Mesodermal cell (in vitro differentiated cells): ENCODE measurements at regions not wholly inside any gene's neighbourhood (a gene's known extent, or its start where the extent isn't known, plus 50 kb on each side); places are given as distances from the start of the nearest gene placed in this dataset.

Experiments used
- H3K27ac ChIP-seq: 2 replicates; pipeline ENCODE4 v1.7.0; 2013; ENCODE audit warnings: mild to moderate bottlenecking, low read depth, low read length, moderate library complexity; ENCODE audit not compliant: severe bottlenecking
- H3K36me3 ChIP-seq: 2 replicates; pipeline ENCODE4 v1.7.1; 2013; ENCODE audit warnings: mild to moderate bottlenecking, low read length, moderate library complexity; ENCODE audit not compliant: control insufficient read depth, insufficient read depth
- H3K4me1 ChIP-seq: one replicate; pipeline ENCODE4 v1.7.1; 2013; ENCODE audit warnings: mild to moderate bottlenecking, low read length; ENCODE audit not compliant: insufficient read depth, control insufficient read depth, poor library complexity, severe bottlenecking
- H3K4me3 ChIP-seq: 2 replicates; pipeline ENCODE4 v1.7.0; 2013; ENCODE audit warnings: low read length, control low read depth, mild to moderate bottlenecking; ENCODE audit not compliant: insufficient read depth, poor library complexity, severe bottlenecking; ENCODE audit errors: extremely low read depth
- H3K9me3 ChIP-seq: 2 replicates; pipeline ENCODE4 v1.7.1; 2013; ENCODE audit warnings: mild to moderate bottlenecking, low read length, moderate library complexity; ENCODE audit not compliant: control insufficient read depth
- WGBS, 2 experiments: methylation state at CpG; one replicate each; pipeline ENCODE4 v1.1.5; 2013; ENCODE audit warnings: missing lambda C conversion rate in 2 of 2; ENCODE audit not compliant: insufficient coverage in 2 of 2; 5-methylcytosine and 5-hydroxymethylcytosine counted together

DNA sequence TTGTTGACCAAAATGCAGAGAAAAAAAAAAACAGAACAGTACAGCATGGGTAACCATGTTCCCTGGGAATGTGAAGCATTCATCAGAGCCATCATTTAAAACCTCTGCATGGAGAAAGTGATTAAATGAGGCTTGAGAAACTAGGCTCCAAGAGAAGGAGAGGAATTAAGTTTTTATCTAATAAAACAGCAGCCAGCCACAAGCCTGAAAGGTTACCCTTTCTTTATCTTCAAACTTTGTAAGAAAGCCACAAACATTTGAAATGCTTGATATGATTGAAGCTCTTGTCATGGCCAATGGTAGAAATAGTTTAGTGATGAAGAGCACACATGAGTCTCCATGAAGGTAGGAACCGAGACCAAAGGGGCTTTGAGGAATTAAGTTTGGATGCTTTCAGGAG lies 144.9 kb upstream of the SYT1 start:
- no peaks in the 10 kb centered on the region for H3K4me1 ChIP-seq
- 86 to 100% methylated on average over 1 of the region's 1 CpG for WGBS, 2 experiments
- H3K36me3 ChIP-seq = no peaks in the 10 kb centered on the region
- no peak overlapping the region for H3K4me3 ChIP-seq
- H3K27ac ChIP-seq = no peak overlapping the region
- no peaks in the 10 kb centered on the region for H3K9me3 ChIP-seq

DNA sequence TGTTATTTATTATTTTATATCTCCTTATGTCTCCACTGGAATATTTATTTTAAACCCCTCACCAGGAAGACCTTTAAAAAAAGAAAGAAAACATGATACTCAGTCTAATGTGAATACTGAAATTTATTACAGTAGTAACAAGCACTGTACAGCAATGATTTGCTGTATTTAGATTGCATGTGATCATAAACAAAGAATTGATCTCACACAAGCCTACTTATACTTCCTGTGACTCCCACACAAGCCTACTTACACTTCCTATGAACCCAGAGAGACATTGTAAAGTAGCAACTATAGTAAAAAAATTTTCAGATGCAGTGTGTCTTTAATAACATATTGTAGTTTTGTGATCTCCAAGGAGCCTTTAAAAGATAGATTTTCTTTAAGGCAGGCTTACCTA lies 142.7 kb upstream of the SYT1 start:
- H3K9me3 ChIP-seq = no peaks in the 10 kb centered on the region

DNA sequence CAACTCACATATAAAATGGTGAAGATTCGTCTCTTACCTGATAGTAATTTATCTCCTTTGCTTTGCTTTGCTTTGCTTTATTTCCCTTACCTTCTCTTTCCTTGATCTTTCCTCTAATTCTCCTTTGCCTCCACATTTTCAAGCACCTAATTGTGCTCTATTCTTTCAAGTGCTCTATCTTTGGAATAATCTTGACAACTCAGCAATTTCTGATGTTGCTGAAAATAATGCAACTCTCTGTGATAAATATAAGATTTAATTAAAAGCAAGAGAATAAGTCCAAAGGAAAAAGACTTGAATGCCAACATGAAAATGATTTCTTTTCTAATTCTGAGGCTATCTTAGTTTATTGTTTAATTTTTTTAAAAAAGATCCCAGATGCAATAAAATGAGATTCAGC lies 139.5 kb upstream of the SYT1 start:
- 100% methylated on average over 1 of the region's 1 CpG; no CpG with 5 or more reads in 1 of the 2 experiments for WGBS, 2 experiments
- Histone ChIP-seq H3K4me1 (no peaks in the 10 kb centered on the region), H3K27ac (no peak overlapping the region), H3K4me3 (no peak overlapping the region), H3K36me3 (no peaks in the 10 kb centered on the region), H3K9me3 (no peaks in the 10 kb centered on the region)

More for the DNA sequence above, 142.7 kb upstream of the SYT1 start:
- H3K4me1 ChIP-seq = no peaks in the 10 kb centered on the region
- H3K36me3 ChIP-seq = no peaks in the 10 kb centered on the region
- H3K4me3 ChIP-seq = no peak overlapping the region
- H3K27ac ChIP-seq = no peak overlapping the region

DNA sequence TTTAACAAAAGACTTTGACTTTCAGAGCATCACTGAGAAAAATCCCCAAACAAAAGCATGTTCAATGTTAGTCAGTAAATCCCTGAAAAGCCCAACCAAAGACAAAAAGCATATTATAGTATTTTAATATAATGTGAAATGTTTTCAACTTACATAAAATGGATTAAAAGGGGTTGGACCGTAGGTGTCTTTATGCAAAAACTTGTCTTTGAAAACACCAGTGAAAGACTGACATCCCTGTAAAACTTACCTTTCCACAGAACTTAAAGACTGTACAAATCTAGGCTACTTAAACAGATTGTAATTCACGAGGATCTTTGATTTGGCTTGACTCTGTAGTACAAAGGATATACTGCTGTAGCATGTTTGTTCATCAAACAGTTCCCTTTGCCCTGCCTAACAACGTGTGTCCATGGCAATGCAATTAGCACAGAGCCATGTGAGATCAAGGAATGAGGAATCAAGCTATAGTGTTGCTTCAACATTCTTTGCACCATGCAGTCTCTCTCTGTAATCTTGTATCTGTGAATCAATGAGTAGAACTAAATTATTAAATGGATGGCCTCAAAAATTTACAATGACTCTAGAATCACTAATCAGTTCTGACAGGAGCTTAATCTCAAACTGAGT lies 138.5 kb upstream of the SYT1 start:
- WGBS, 2 experiments = 56 to 60% methylated on average over 1 of the region's 3 CpGs
- Histone ChIP-seq H3K4me1 (no peaks in the 10 kb centered on the region), H3K27ac (no peak overlapping the region), H3K36me3 (no peaks in the 10 kb centered on the region), H3K4me3 (no peak overlapping the region), H3K9me3 (no peaks in the 10 kb centered on the region)

DNA sequence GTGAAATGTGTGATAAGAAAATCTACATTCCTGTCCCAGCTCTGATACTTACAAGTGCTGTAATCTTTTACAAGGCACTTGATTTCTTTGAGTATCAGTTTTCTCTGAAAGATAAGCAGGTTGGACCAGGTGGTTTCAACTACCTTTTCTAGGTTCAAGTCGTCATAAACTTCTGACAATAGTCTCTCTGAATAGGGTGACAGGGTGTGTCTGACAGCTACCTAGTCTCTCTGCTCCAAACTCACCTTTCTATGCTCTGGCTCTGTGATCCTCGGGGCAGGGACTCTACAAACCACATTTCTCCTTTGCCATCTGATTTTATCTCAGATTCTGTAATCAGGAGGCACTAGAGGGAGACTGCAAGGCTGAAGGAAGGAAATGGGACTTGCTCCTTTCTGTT lies 137.7 kb upstream of the SYT1 start:
- Histone ChIP-seq H3K4me1 (no peaks in the 10 kb centered on the region), H3K27ac (no peak overlapping the region), H3K9me3 (no peaks in the 10 kb centered on the region), H3K4me3 (no peak overlapping the region), H3K36me3 (no peaks in the 10 kb centered on the region)
- WGBS, 2 experiments = 100% methylated on average over 1 of the region's 2 CpGs; no CpG with 5 or more reads in 1 of the 2 experiments

DNA sequence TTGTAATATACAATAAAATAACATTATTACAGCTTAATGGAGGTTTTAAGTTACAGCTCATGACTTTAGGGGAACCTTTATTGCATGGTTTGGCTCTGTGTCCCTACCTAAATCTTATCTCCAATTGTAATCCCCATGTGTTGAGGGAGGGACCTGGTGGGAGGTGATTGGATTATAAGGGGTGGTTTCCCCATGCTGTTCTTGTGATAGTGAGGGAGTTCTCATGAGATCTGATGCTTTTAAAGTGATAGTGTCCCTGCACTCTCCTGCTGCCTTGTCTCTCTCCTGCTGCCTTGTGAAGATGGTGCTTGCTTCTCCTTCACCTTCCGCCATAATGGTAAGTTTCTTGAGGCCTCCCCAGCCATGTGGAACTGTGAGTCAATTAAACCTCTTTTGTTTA lies 132.1 kb upstream of the SYT1 start:
- Histone ChIP-seq H3K4me3 (no peak overlapping the region), H3K4me1 (no peaks in the 10 kb centered on the region), H3K27ac (no peak overlapping the region), H3K9me3 (no peaks in the 10 kb centered on the region), H3K36me3 (no peaks in the 10 kb centered on the region)
- WGBS, 2 experiments = 75 to 80% methylated on average over 1 of the region's 1 CpG

DNA sequence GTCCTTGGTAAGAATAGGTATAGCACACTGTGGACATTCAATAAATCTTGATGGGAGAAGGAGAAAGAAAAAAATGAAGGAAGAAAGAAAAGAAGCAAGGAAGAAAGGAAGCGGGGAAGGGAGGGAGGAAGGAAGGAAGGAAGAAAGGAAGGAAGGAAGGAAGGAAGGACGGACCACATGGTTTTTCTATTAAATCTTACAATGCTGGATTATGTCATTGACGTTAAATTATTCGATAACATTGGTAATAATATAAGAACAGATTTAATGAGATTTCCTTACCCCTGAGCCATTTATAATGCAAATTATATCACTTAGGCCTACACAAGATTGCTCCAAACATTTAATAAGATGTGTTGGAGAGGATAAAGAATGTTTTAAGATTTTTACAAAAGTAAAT lies 124.9 kb upstream of the SYT1 start:
- Histone ChIP-seq H3K27ac (no peak overlapping the region), H3K4me1 (no peaks in the 10 kb centered on the region), H3K36me3 (no peaks in the 10 kb centered on the region), H3K9me3 (no peaks in the 10 kb centered on the region), H3K4me3 (no peak overlapping the region)
- 100% methylated on average over 1 of the region's 4 CpGs for WGBS, 2 experiments

DNA sequence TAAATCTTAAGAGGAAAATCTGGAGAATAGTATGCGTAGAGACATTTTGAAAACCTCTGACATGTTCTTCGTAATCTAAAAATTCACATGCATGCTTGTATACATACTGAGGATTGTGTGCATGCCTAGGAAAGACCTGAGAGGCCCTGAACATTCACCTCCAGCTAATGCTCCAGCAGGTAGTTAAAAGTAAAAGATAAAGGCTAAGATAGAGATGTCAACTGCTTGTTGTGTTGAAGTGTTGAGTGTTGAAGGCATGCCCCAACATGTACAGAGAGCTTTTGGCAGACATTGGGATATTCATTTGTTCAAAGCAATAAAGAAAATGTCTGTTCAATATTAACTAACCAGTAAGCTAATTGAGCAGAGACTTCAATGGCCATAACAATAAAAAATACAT lies 118.6 kb upstream of the SYT1 start:
- no peaks in the 10 kb centered on the region for H3K36me3 ChIP-seq
- H3K4me3 ChIP-seq = no peak overlapping the region
- H3K27ac ChIP-seq = peak overlapping the region; percentile 39
- peaks cover 5% of the 10 kb centered on the region for H3K4me1 ChIP-seq
- WGBS, 2 experiments = 100% methylated on average over 2 of the region's 2 CpGs; no CpG with 5 or more reads in 1 of the 2 experiments
- peaks cover 2% of the 10 kb centered on the region for H3K9me3 ChIP-seq

DNA sequence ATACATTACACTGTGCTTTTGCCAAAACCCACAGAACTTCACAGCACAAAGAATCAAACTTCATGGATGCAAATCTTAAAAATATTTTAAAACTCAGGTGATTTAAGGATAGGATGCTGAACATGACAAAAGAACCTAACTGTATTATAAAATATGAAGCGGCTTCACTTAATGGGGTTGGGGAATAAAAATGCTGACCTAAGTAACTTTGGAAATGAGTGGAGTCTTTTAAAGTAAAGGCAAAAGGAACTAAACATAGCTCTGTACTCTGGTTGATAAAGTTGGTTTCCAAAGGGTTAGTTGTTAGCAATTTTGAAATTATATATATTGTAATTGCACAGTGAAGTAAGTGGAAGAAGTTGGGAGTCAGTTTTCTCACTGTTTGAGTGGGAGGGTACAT lies 111.5 kb upstream of the SYT1 start:
- Histone ChIP-seq H3K4me1 (no peaks in the 10 kb centered on the region), H3K4me3 (no peak overlapping the region), H3K36me3 (no peaks in the 10 kb centered on the region), H3K9me3 (peaks cover 2% of the 10 kb centered on the region), H3K27ac (no peak overlapping the region)
- WGBS, 2 experiments = 100% methylated on average over 1 of the region's 1 CpG; no CpG with 5 or more reads in 1 of the 2 experiments

DNA sequence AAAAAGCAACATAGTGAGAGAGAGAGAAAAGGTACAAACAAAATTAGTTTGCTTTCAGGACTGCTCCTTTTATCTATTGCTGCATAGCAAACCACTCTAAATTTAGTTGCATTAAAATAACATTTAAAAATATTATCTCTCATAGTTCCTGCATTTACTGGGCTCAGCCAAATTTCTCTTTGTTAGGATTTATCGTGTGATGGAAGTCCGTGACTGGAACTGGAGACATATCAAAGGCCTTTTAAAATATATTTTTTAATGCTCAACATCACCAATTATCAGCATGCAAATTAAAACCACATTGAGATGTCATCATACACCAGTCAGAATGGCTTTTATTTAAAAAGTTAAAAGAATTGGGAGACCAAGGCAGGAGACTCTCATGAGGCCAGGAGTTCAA lies 107.6 kb upstream of the SYT1 start:
- WGBS, 2 experiments = no CpG with 5 or more reads among the region's 2 CpGs
- Histone ChIP-seq H3K4me1 (no peaks in the 10 kb centered on the region), H3K36me3 (no peaks in the 10 kb centered on the region), H3K4me3 (no peak overlapping the region), H3K27ac (no peak overlapping the region), H3K9me3 (no peaks in the 10 kb centered on the region)

DNA sequence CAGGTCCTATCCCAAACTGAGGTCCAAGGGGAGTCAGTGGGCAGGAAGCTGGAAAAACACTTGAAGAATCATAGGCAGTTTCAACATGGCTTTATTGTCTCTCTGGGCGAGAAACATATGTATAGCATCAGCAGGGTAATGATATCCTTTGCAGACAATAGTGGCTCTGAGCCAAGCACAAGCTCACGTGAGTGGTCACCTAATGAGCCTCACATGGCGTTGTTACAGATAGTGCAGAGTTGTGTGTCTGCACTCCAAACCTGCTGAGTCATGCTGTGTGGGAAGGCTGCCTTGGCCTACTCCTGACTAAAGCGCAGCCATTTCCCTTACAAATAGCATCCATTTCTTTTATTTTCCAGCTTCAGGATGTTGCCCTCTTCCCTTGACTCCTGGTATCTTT lies 105.2 kb upstream of the SYT1 start:
- Histone ChIP-seq H3K36me3 (no peaks in the 10 kb centered on the region), H3K4me1 (no peaks in the 10 kb centered on the region), H3K27ac (no peak overlapping the region), H3K4me3 (no peak overlapping the region), H3K9me3 (no peaks in the 10 kb centered on the region)
- 96 to 100% methylated on average over 4 of the region's 4 CpGs for WGBS, 2 experiments
